C4-2B (cell line): ENCODE measurements at regions not wholly inside any gene's neighbourhood (a gene's known extent, or its start where the extent isn't known, plus 50 kb on each side); places are given as distances from the start of the nearest gene placed in this dataset.

Experiments used
- H3K27ac ChIP-seq: fragments of 450-650 bp; 2 replicates; pipeline ENCODE4 v1.5.1; 2017
- ZFX ChIP-seq: fragments of 450-650 bp; IDR thresholded peaks from 2 replicates; pipeline ENCODE4 v1.6.1; 2017
- TF ChIP-seq, protein P1 (sequence below): fragments of 450-650 bp; conservative IDR thresholded peaks from 2 replicates; pipeline ENCODE4 v1.5.1; 2017; ENCODE audit warnings: mild to moderate bottlenecking

DNA sequence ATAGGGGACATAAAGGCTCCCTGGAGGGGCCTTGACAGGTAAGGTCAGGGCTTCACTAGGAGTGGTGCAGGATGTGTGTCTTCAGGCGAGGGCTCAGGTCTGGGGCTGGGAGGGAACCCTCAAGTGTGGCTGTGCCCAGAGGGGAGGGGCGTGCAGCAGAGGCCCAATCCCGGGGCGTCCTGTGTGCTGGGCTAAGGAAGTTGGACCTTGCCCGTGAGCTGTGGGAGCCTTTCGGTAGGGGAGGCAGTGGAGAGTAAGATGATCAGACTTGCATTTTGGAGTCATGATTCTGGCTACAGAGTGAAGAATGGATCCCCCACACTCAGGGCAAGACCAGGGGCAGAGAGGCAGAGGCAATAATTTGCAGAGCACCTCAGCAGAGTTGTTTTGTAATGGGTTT is 145.4 kb downstream of the BUB3 start:
- TF ChIP-seq ZFX = no peak
- TF ChIP-seq, protein P1, sequence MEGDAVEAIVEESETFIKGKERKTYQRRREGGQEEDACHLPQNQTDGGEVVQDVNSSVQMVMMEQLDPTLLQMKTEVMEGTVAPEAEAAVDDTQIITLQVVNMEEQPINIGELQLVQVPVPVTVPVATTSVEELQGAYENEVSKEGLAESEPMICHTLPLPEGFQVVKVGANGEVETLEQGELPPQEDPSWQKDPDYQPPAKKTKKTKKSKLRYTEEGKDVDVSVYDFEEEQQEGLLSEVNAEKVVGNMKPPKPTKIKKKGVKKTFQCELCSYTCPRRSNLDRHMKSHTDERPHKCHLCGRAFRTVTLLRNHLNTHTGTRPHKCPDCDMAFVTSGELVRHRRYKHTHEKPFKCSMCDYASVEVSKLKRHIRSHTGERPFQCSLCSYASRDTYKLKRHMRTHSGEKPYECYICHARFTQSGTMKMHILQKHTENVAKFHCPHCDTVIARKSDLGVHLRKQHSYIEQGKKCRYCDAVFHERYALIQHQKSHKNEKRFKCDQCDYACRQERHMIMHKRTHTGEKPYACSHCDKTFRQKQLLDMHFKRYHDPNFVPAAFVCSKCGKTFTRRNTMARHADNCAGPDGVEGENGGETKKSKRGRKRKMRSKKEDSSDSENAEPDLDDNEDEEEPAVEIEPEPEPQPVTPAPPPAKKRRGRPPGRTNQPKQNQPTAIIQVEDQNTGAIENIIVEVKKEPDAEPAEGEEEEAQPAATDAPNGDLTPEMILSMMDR = no peak
- no peak overlapping the region for H3K27ac ChIP-seq

DNA sequence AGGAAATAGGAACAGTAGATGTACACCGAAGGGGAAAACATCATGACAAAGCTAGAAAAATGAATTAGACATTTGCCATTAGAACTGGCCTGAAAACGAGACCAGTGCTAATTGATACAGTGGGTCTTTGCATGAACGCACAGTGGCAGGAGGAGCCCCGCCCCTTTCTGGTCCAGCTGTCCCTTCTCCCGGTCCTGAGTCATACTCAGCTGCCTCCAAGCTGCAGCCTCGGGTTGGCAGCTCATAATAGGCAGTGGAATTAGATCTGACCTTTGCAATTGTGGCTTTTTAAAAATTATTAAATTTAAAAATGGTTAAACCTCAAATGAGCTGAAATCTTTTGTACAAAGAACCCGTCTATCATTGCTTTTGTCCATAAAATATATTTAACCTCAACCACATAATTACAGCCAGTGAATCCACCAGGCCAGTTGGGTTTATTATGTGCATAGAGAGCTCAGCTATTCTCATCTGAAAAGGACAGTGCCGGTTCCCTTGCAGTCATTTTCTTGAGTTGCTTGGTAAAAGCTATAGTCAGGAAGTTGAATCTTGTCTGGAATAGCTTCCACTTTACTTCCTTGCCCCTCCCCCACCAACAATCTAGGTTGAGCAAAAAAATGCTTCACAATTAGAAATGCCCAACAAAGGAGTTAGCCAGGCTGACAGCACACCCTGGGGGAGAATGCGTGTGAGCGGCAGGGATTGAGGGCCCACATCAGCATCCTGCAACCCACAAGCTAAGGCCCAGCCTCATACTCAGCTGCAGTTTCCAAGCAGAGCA is 147.1 kb downstream of the BUB3 start:
- no peak overlapping the region for H3K27ac ChIP-seq
- TF ChIP-seq, protein P1 = no peak
- no peak for TF ChIP-seq ZFX

DNA sequence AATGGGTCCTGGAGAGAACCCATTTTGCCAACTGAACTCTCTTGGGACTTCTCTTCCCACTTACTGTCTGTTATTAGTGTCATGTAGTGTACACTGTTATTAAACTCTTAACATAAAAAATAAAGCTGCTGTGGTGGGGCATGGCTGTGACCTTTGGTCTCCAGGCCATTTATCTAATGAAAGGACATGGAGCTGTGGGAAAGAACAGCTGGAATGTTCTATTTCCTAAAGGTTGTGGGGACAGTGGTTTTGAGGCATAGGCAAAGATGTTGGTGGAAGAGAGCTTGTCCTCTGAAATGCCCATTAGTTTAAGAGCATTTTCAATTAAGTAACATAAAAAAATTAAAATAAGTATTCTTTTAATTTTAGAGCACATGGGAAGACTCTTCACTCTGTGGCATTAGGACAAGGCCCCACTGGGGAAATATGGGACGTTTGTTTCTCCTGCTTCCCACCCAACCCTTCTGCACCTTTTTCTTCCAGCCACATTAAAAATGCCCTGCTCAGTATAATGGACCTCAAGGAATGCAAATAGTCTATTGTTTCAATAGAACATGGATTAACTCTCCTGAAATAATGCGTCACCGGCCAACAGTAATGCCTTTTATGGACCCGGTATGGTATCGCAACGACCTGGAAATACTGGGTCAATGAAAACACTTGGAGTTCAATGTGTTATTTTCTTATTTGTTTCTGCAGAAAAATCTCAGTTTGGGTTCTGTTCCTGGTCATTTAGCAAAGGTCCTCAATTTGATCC is 149.6 kb downstream of the BUB3 start:
- no peak overlapping the region for H3K27ac ChIP-seq

DNA sequence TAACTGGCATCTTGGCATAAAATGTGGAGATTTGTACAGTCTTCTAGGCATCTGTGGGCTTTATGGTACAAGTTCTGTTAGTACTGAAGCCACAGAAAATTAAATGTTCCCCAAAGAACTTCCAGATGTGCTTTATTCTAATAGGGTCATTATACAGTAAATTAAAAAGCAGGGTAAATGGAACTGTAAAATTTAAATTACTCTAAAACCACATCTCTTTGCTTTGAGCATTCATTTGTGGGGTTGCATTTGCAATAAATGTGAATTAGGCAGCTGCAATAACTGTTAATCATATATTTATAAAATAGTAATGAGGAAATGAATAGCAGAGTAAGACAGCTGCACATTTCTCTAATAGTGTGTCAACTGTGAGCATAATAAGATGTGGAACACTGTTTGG is 151.5 kb downstream of the BUB3 start:
- TF ChIP-seq, protein P1 = no peak
- TF ChIP-seq ZFX = no peak
- H3K27ac ChIP-seq = no peak overlapping the region

More for the DNA sequence above, 149.6 kb downstream of the BUB3 start:
- TF ChIP-seq, protein P1 = no peak
- no peak for TF ChIP-seq ZFX

DNA sequence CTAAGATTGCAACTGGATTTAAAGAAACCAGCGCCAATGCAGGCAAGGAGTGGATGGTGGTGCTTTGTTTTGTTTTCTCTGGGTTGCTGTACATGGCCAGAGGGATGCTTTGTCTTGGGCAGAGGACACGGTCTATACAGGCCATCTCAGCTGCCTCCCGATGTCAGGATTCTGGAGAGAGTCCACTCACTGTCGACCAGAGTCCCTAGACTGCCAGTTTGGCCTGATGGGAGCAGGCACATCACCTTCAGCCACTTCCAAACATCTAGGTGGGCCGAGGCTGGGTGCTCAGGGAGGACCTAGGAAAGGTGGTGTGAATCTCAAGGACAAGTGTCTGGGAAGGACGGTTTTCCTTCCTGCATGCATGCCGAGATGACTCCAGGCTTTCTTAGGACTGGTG is 152.1 kb downstream of the BUB3 start:
- H3K27ac ChIP-seq = no peak overlapping the region
- no peak for TF ChIP-seq ZFX
- TF ChIP-seq, protein P1 = no peak

DNA sequence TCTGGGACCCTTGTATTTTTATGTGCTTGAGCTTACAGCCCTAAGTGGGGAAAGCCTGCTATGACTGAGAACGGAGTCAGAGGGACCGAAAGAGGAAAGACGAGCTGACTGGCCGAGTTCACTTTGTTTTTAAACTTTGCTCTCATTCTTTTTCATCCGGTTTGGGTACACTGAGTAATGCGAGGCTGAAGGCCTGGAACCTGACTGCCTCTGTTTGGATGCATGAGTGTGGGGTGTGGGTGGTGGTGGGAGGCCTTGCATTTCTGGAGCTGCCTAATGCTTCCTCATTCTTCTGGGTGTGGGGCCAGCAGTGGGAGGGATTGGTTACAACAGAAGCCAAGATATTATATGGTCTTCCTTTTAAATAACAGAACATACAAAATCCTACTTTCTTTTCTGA is 155.5 kb downstream of the BUB3 start:
- H3K27ac ChIP-seq = no peak overlapping the region
- TF ChIP-seq, protein P1 = no peak
- no peak for TF ChIP-seq ZFX

DNA sequence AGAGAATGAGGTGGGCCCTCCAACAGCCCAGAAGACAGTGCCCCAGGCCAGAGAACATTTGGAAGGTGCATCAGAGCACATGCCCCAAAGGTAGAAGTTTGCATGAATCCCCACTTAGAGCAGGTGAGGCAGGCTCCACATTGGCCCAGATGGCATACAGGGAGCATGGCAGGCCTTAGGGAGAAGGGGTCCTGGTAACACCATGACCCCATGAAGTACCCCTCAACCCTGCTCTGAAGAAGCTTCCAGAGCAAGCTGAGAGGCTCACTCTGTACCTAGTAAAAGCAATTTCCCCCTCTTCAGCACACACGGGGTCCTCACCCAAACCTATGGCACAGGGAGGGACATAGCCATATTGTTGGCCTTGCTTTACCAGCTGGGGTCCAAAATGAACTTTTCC is 162.6 kb downstream of the BUB3 start:
- H3K27ac ChIP-seq = no peak overlapping the region
- TF ChIP-seq ZFX = no peak
- TF ChIP-seq, protein P1 = no peak
